Hematopoietic multipotent progenitor cell (in vitro differentiated cells): ENCODE measurements at regions not wholly inside any gene's neighbourhood (a gene's known extent, or its start where the extent isn't known, plus 50 kb on each side); places are given as distances from the start of the nearest gene placed in this dataset.

Source experiments
- DNase-seq, 3 donors: peaks; one replicate each; pipeline ENCODE4 v3.0.0-alpha.2; 2011 to 2015; ENCODE audit warnings: low read depth in 2 of 3, low spot score in 2 of 3

DNA sequence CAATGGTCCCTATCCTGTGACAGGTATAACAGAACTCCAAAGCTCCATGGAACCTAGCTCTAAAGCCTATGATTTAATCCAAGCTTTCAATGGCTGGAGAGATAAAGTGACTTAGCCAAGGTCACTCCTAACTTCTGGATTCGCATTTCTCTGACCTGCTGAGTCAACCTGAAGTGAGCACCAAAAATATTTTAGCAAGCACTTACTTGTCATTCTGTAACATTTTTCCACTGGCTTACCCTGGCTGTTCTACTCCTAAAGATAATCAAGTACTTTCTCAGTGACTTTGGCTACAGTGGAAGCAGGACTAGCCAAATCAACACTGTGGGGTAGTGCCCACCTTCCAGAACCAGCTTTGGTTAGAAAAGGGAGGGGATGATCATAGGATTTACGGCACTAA, 188.3 kb downstream of the OGFRL1 start:
- DNase-seq = no peak

DNA sequence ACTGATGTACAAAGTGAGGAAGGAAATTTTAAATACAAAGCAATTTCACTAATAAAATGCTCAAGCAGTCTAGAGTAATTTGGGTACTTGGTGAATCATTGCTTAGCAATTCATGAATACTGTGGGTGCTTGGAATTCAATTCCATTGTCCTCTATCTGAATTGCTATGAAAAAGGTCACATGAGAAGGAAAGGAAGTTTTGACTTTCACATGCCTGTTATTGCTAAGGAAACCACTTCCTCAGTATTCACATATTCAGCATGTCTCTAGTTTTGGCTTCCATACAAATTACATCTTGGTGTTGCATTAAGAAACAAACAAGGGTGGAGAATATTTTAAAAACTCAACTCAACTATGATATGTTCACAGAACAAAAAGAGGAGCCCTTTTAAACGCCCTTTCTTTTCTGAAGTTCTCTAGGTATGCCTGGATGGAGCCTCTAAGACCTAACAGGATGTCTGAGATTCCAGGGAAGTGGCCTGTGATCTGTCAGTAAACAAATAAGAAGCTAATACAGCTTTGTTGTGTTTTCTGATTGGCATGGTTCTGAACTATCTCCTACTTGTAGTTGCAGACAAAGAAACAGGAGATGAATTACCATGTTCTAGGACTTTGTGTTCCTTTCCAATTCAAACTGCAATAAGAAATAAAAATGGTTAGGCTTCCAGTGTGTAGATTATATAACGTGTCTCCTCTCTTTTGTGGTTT, 190.4 kb downstream of the OGFRL1 start:
- no peak for DNase-seq

DNA sequence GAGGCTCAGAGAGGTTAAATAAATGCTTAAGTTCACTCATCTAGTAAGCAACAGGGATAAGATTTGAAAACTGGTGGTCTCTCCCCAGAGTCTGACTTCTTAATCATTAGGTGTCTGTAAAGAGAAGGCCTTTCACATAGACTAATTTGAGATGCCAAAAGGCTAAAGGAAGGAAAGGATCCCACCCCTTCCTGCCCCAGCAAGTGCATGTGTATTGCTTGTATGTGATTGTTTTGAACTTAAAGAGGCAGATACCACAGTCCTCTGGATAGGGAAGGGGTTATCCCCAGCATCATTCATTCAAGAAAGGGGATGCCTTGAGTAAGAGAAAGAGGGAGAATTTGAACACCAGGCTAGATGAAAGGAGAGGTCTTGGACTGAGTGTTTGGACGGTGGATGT, 192.0 kb downstream of the OGFRL1 start:
- no peak for DNase-seq

DNA sequence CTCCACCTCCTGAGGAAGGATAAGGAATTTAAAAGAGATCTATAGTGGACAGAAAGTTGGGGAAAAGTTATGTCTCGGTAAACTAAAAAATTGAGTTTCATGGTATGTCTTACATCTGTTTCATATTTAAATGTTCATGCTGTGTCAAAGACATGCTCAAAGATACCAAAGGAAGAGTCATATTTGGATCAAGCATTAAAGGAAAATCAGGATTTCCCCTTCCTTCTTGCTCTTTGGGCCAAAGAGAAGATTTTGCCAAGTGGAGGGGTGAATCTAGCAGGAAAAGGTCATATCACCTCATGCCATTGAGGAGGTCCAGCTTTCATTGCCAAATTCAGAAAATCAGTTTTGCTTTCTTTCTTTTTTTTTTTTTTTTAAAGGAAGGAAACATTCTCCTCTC, 192.4 kb downstream of the OGFRL1 start:
- DNase-seq = no peak

DNA sequence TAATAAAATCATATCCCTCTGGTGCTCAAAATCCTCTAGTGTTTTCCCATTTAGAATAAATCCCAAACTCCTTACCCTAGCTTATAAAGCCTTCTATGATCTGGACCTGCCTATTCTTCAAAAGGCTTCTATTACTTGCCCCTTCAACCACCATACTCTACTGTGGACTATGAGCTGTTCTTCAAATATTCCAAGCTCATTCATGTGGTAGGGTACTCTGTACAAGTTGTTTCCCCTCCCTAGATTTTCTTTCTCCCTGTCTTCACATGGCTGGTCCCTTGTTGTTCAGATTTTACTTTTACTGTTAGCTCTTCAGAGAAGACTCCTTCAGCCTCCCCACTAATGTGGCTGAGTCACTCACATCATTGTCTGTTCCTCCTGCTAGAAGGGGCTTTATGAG, 193.2 kb downstream of the OGFRL1 start:
- DNase-seq = no peak

DNA sequence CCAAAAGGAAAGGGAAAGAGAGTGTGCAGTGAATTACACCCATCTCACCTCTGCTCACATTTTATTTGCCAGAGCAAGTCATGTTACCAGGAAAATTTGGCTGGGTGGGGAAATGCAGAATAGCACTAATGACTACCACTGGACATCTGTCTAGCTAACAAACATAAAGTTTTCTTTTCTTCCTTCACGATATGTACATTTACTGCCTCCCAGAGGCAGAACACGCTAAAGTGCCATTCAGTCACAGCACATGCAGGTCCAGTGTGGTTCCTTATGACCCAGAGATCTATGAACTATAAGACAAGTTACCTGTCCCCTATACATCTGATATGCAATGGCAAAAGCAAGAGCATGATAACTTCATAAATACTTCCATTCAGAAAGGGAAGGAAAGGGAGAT, 194.1 kb downstream of the OGFRL1 start:
- DNase-seq = no peak

DNA sequence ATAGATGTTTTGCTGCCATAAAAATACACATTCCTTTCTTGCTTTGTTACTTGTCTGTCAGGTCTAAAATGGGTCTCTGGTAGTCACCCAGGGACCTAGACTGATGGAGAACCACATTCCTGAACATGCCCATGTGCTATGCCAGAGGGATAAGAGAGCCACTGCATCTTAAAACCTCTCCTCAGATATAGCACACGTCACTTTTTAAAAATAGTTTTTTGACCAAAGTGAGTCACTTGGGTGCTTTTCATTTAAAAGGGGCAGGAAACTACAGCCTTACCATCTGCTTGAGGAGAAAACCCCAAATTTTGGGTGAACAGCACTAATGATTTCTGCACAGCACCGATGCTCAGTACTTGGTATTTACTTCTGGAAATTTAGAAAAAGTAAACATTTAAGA, 197.8 kb downstream of the OGFRL1 start:
- DNase-seq = no peak

DNA sequence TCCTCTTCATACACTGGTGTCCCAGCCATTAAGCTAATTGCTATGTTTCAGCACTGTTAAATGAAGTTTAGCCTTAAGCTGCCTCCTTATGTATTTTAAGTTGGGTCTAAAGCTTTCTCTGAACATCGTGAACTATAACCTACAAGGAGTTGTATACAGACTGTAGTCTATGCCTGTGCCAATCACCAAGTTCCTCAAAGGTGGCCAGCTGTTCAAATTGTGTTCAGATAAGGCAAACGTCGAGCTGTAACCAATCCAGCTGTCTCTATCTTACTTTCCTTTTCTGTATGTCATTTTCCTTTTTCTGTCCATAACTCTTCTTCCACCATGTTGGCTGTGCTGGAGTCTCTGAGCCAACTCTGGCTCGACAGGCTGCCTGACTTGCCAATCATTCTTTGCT, 199.6 kb downstream of the OGFRL1 start:
- peak in 1 of 3 donors; percentile 62 for DNase-seq

DNA sequence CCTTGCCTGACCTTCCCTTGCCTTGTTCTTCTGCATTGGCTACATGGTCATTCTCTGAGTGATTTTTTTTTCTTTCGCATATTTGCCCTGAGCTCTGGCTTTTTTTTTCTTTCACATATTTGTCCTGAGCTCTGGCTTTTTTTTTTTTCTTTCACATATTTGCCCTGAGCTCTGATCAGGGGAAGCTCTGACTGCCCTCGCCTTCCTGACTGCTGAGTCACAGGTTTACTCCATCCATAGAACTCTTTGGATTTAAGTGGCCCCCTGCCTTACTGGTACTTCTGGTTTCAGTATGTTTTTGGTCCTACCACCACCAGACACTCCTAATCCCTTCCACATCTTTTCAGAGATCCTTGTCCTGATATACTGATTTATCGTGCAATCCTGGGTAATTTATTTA, 201.1 kb downstream of the OGFRL1 start:
- peak in 2 of 3 donors; percentile 10 to 11 for DNase-seq

DNA sequence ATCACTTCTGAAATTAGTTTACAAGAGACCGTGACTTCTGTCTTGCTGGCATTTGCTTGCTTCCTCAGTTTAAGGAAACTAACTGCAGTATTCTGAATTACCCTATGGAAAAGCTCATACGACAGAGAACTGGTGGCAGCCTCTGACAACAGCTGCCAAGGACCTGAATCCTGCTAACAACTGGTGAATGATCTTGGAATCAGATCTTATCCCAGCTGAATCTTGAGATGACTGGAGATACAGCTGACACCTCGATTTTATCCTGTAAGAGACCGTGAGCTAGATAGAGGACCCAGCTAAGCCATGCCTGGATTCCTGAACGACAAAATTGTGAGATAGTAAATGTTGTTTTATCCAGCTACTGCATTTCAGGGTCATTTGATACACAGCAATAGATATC, 202.3 kb downstream of the OGFRL1 start:
- no peak for DNase-seq

DNA sequence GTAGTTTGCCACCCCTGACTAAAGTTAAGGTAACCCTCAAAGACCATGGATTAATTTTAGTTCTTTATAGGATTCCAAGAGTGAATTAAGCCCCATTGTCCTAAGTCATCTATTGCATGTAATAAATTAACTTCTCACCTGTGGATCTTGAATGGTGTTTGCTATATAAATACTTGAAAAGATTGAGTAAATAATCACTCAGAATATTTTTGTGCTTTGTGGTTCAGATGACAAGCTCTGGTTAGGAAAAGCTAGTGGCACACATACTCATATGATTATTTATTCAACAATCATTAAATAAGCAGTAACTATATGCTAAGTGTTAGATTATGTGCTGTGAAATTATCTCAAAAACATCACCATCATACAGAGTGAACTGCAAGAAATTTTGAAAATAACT, 203.2 kb downstream of the OGFRL1 start:
- DNase-seq = no peak

DNA sequence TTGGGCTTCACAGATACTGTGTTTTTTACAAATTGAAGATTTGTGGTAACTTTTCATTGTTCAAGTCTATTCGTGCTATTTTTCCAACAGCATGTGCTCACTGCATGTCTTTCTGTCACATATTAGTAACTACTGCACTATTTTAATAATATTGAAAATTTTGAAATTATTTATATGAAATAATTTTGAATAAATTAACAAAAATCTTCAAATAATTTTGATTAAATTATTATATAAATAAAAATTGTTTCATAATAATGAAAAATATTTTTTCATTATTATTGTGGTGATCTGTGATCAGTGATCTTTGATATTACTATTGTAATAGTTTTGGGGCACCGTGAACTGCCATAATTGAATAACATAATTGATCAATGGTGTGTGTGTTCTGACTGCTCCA, 204.1 kb downstream of the OGFRL1 start:
- no peak for DNase-seq

DNA sequence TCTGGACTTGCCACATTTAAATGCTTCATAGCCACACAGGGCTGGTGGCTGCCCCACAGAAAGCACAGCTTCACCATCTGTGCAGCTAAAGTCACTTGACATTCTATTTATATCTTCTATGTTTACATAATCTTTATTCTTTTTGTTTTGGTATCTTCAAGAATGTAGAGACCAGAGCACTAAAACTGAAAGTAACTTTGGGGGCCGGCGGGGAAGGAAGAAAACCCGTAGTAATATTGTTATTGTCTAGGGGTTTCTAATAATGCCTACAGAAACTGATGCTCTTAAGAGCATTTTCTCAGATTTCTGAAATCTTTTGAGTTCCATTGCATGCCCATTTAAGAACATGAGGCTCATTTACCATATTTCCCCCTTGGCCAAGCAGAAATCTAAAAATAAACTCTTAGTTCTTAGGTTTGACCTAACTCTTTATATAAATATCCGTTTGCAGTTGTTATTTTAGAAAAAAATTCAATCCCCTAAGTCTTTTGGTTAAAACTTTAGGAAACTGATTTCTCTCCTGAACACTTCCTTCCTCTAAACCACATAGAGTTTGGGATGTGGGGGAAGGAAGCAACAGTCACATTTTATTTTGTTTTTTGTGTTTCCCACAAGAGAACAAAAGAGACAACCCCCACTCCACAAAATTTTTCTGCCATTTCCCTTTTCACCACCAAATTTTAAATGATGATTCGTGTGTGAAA, 207.6 kb downstream of the OGFRL1 start:
- peak in 1 of 3 donors; percentile 53 for DNase-seq

DNA sequence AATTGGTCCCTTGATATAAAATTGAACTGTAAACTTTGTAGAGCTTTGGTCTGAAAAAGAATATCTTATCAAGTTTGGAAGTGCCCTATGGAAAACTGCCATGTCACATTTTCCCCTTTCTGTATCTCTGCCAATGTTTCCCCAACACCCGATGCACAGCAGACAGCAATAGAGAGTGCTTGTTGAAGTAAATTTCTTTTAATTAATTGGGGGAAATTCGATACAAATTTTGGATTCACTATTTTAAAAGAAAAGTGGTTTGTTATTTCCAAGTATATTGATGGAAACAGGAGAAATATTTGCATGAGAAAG, 208.1 kb downstream of the OGFRL1 start:
- DNase-seq = no peak

DNA sequence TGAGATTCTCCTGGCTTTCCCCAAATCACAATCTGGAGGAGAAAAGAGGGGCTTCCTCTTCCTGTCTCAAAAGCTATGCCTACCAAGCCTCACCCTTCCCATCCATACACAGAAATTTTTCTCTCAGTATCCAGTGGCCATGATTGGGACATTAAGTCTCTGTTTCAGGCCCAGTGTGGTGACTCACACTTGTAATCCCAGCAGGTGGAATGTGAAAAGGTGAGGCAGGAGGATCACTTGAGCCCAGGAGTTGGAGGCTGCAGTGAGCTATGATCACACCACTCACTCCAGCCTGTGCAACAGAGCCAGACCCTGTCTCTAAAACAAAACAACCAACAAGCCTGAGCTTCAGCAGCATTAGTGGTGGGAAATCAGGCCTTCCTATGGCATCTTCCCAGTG, 210.0 kb downstream of the OGFRL1 start:
- DNase-seq = no peak

DNA sequence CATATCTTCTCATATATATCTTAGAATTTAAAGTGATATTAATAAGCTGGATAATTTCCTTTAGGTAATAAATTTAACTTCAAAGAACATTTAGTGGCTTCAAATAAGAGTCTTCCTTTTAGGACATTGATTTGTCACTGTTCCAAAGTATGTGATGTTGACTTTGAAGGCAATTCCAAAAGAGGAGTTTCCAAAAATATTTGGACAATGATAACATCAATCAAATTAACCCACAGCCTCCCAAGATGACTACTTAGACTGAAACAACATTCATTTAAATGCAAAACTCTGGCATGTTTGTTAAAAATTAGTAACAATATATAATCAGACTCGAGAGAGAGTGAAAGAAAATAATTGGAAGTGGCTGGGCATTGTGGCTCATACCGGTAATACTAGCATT, 211.1 kb downstream of the OGFRL1 start:
- no peak for DNase-seq

DNA sequence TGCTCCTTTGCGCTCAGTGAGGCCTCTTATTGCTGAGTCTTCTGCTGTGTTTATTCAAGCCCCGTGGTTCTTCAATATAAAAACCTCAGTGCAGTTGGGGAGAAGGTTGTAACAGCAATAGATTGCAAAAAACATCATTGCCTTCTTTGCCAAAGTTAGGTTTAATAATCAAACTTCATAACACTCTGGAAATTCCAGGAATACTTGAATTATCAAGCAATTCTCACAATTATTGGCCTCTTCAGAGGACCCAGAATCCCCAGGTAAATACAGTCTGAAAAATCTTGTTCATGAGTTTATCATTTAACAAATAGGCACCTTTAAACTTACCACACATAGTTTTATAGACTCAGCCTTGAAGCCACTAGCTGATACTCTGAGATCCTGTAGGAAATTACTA, 213.6 kb downstream of the OGFRL1 start:
- no peak for DNase-seq

DNA sequence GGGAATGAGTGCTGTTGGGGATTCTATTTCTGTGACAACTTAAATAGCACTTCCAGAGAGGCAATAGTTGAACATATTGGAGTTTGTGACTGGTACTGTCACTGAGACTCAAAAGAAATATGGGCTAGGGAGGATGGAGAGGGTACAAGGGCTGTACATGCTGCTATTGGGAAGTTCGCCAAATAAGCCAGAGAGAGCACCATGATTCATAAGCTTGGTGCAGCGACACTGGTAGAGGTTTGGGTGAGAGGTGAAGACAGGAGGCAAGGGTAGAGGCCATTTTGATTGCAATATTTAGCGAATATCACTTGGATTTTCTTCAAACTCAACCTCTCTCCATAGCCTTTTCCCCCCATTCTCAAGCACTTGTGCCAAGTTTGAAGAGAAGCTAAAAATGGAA, 214.3 kb downstream of the OGFRL1 start:
- no peak for DNase-seq

DNA sequence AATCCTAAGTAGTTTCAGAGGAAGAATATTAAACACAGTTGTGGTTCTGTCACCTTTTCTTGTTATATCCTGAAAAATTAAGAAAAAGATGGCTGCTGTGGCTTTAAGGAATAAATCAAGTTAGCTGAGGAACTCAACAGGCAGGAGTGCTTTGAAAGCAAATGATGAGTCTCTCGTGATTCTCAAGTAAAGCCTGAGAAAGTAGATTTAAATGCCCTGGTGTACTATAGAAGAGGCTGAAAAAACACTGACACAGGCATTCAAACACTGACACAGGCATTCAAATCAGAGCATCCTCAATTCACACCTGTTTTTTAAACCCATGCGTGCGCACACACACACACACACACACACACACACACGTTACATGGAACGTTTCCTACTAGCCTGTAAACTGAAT, 218.6 kb downstream of the OGFRL1 start:
- DNase-seq = no peak

DNA sequence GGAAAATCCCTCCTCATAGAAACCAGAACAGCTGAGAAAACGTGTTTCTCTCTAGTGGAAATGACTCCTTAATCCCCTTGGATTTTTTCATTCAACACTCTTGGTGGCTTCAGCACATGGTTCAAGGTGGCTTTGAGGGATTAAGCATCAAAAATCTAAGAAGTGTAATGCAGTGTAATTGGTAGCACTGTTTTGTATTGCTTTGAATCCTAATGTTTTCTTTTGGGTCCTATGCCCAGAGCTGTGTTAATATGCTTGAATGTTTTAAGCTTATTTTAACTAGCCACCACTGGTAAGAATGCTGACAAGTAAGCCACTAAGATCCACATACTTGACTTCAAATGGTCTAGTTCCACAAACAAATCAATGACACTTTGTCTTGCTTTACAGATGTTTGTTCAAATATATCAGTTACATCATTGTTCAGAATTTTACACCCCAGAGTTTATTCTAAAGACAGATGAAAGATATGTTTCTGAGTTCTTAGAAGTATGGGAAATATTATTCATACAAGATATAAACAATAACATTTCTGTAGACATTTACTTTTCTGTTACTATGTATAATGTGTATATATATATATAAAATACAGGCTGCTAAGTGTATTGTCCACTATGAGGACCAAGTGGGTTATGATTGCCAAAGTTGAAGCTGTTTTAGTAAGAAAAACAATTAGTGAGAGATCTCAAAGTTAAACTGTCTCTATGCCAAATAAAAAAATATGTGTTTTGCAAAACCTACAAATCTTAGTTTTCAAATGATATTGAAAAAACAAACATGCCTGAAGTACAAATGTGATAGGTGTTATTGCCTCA, 220.8 kb downstream of the OGFRL1 start:
- DNase-seq = no peak

DNA sequence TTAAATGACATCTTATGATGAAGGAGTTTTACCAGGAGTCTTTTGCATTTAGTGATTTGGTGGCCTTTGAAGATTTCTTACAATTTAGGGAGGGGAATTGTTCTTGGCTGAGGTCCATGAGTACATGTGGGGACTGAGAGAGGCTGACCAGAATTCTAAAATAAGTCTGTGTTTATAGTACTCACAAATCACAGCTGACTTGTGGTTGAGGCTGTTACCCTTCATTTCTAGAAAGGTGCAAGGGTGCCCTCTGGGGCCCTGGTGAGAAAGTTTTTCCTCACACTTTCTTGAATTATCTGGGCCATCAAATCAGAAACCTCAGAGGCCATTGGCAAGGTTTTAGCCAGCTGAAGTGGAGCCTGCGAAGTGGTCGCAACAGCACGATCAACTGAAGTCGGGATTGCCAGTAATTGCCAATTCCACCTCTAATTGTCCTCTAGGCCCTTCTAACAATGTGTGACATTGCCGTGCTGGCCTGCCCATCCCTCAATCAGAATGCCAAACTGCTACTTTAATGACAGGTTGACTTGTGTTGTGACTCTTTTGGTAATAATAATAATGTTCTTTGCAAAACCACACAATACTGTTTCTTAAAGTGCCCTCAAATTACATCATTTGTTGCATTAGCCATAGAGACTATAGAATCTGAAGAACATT, 221.6 kb downstream of the OGFRL1 start:
- DNase-seq = peak in 2 of 3 donors; percentile 42 to 78
